Activated CD8-positive, alpha-beta T cell treated with anti-CD3 and anti-CD28 coated beads for 36 hours (primary cell): ENCODE measurements at regions not wholly inside any gene's neighbourhood (a gene's known extent, or its start where the extent isn't known, plus 50 kb on each side); places are given as distances from the start of the nearest gene placed in this dataset.

Experiments used
- ATAC-seq: fragments of 200-7000 bp; cut with Tn5 transposase; one replicate; pipeline ENCODE4 v1.10.0; 2021; ENCODE audit warnings: mild to moderate bottlenecking, moderate library complexity
- CTCF ChIA-PET: fragments of 350-600 bp; sonication (Branson Sonifier 250); formaldehyde crosslinking; loops from one replicate; lab custom pipeline; 2021; ENCODE audit warnings: antibody characterized with exemption; lab: Charles Lee
- POLR2A ChIA-PET: fragments of 350-600 bp; sonication (Branson Sonifier 250); formaldehyde crosslinking; loops from one replicate; lab custom pipeline; 2021; ENCODE audit warnings: antibody characterized with exemption; lab: Charles Lee
- DNase-seq: peaks from one replicate; pipeline ENCODE4 v3.0.0-alpha.2; 2020
- H3K27ac Mint-ChIP-seq: one replicate; pipeline ENCODE4 v1.8.0; 2021; ENCODE audit warnings: mild to moderate bottlenecking, mixed read lengths
- H3K27me3 Mint-ChIP-seq: one replicate; pipeline ENCODE4 v1.8.0; 2021; ENCODE audit warnings: mixed read lengths
- H3K36me3 Mint-ChIP-seq: one replicate; pipeline ENCODE4 v1.8.0; 2021; ENCODE audit warnings: low read depth, mixed read lengths
- H3K4me1 Mint-ChIP-seq: one replicate; pipeline ENCODE4 v1.8.0; 2021; ENCODE audit warnings: low read depth, mixed read lengths
- H3K4me3 Mint-ChIP-seq: one replicate; pipeline ENCODE4 v1.8.0; 2021; ENCODE audit warnings: mild to moderate bottlenecking, moderate library complexity, mixed read lengths
- H3K9me3 Mint-ChIP-seq: one replicate; pipeline ENCODE4 v1.8.0; 2021; ENCODE audit warnings: mixed read lengths
- CTCF ChIP-seq: fragments of 200-600 bp; IDR thresholded peaks from one replicate; pipeline ENCODE4 v1.8.0; 2022; ENCODE audit warnings: antibody characterized with exemption, mild to moderate bottlenecking
- intact Hi-C: fragments of 100-400 bp; cut with micrococcal nuclease; formaldehyde crosslinking; loops from one replicate; pipeline ENCODE4 v1.10.0; 2022

DNA sequence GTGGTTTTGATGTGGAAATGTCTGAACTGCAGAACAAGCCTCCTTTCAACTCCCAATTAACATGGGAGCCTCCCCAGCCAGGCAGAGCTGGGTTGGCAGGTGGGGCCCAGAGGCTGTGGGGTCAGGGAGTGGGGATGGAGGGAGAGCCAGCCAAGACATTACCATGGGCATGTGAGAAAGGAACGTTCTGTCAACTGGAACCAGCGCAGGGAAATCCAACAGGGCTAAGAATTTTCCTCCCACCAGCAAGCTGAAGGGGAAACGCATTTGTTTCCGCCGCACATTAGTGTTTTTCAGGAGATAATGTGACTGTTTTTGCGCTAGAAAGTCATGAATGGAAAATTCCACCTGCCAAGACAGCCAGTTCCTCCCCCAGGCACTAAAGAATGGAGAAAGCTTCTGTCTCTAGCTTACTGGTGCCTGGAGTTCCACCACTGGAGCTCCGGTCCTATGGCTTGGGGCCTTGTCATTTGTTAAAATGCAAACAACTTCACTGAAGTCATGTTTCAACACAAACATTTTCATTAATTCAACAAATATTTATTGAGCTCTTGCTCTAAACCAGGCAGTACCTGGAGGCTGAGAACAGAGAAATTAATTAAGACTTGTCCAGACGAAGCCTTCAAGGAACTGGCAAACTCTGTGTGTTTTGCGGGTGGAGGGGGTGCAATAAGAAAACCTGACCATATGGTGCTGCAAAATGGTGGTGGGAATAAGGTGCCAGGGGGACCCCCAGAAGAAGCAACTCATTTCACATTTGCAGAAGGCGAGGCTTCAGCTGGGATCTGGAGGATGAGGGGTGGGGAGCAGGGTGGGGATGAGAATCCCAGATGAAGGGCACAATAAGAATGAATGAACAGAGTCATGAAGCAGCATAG lies 305.1 kb downstream of the MATN1 start:
- H3K4me1 Mint-ChIP-seq, result no peaks in the 10 kb centered on the region
- H3K36me3 Mint-ChIP-seq, result no peaks in the 10 kb centered on the region
- CTCF ChIA-PET, result interaction anchor here (1.6 kb wide), 1 partner anchor 38 kb away, joined by 4 read pairs; no protein-coding TSS in a partner anchor
- intact Hi-C loops, result no loop called here
- DNase-seq, result no peak
- ATAC-seq, result no peak
- POLR2A ChIA-PET, result no interaction called here
- H3K27ac Mint-ChIP-seq, result no peak overlapping the region
- H3K27me3 Mint-ChIP-seq, result peaks cover 8% of the 10 kb centered on the region
- no peak for TF ChIP-seq CTCF
- H3K4me3 Mint-ChIP-seq, result no peak overlapping the region
- H3K9me3 Mint-ChIP-seq, result no peaks in the 10 kb centered on the region

GRCh38 chr1:30417701-30418046 lies 305.7 kb downstream of the MATN1 start:
- no peak overlapping the region for H3K27ac Mint-ChIP-seq
- H3K9me3 Mint-ChIP-seq, result no peaks in the 10 kb centered on the region
- no peak for DNase-seq
- peaks cover 8% of the 10 kb centered on the region for H3K27me3 Mint-ChIP-seq
- TF ChIP-seq CTCF, result no peak
- no peaks in the 10 kb centered on the region for H3K4me1 Mint-ChIP-seq
- ChIA-PET CTCF (interaction anchor here (1.6 kb wide), 1 partner anchor 37 kb away, joined by 4 read pairs; no protein-coding TSS in a partner anchor), POLR2A (no interaction called here)
- H3K4me3 Mint-ChIP-seq, result no peak overlapping the region
- ATAC-seq, result no peak
- no peaks in the 10 kb centered on the region for H3K36me3 Mint-ChIP-seq
- intact Hi-C loops, result no loop called here

DNA sequence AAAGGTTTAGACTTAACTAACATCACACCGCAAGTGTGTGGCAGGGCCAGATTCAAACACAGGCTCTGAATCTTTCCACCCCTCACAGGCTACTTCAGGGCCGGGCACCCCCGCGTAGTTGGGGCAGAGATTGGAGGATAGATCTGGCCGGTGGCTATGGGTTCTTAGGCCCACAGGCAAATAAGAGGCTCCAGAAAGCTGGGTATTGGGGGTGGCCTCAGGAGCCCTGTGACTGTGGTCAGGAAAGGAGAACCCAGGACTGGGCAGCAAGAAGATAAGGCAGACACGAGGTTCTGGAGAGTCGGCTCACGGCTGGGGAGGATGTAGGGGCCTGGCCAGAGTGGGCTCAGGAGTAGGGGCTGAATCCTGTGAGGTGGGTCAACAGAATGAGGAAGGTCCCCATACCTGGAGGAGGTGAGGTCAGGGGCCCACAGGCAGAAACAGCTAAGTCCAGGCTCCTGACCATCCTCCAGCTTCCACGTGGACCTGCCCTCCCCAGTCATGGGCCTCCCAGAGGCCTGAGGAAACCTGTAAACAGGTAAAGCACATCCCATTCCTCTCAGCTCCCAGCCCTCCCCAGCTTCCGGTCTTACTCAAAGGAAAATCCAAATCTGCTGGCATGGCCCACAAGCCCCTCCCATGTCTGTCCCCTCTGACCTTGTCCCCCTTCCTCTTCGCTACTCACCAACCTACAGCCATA lies 306.2 kb downstream of the MATN1 start:
- ChIA-PET CTCF (interaction anchor here (1.6 kb wide), 1 partner anchor 37 kb away, joined by 4 read pairs; no protein-coding TSS in a partner anchor), POLR2A (no interaction called here)
- Mint-ChIP-seq H3K27me3 (peaks cover 8% of the 10 kb centered on the region), H3K4me1 (no peaks in the 10 kb centered on the region), H3K27ac (no peak overlapping the region), H3K9me3 (no peaks in the 10 kb centered on the region), H3K4me3 (no peak overlapping the region), H3K36me3 (no peaks in the 10 kb centered on the region)
- TF ChIP-seq CTCF, result no peak
- no peak for DNase-seq
- ATAC-seq, result no peak
- intact Hi-C loops, result no loop called here

GRCh38 chr1:30416221-30416820 lies 307.1 kb downstream of the MATN1 start:
- DNase-seq (no peak), ATAC-seq (no peak)
- H3K36me3 Mint-ChIP-seq, result no peaks in the 10 kb centered on the region
- H3K4me1 Mint-ChIP-seq, result no peaks in the 10 kb centered on the region
- TF ChIP-seq CTCF, result no peak
- H3K4me3 Mint-ChIP-seq, result no peak overlapping the region
- ChIA-PET CTCF (interaction anchor here (1.6 kb wide), 1 partner anchor 36 kb away, joined by 4 read pairs; no protein-coding TSS in a partner anchor), POLR2A (no interaction called here)
- no peak overlapping the region for H3K27ac Mint-ChIP-seq
- intact Hi-C loops, result no loop called here
- H3K27me3 Mint-ChIP-seq, result peaks cover 3% of the 10 kb centered on the region
- no peaks in the 10 kb centered on the region for H3K9me3 Mint-ChIP-seq
